Activated T-helper 17 cell treated with anti-CD3 and anti-CD28 coated beads, Interleukin-2, amount 50 U/mL, for 72 hours (primary cell): ENCODE measurements at regions not wholly inside any gene's neighbourhood (a gene's known extent, or its start where the extent isn't known, plus 50 kb on each side); places are given as distances from the start of the nearest gene placed in this dataset.
A peak's percentile ranks its signal among the peaks of the same experiment; 100 is the strongest.

ENCODE experiments used
- ATAC-seq: fragments of 150-1000 bp; cut with Tn5 transposase; replicated peaks from 2 replicates; pipeline ENCODE4 v1.10.0; 2021; ENCODE audit warnings: mild to moderate bottlenecking, moderate library complexity
- H3K27ac Mint-ChIP-seq: one replicate; pipeline ENCODE4 v1.8.0; 2022; ENCODE audit warnings: mixed read lengths
- H3K27me3 Mint-ChIP-seq: one replicate; pipeline ENCODE4 v1.8.0; 2022; ENCODE audit warnings: mixed read lengths
- H3K36me3 Mint-ChIP-seq: one replicate; pipeline ENCODE4 v1.8.0; 2022; ENCODE audit warnings: low read depth, mild to moderate bottlenecking, mixed read lengths
- H3K4me1 Mint-ChIP-seq: one replicate; pipeline ENCODE4 v1.8.0; 2022; ENCODE audit warnings: mixed read lengths
- H3K4me3 Mint-ChIP-seq: one replicate; pipeline ENCODE4 v1.8.0; 2022; ENCODE audit warnings: mild to moderate bottlenecking, mixed read lengths
- H3K9me3 Mint-ChIP-seq: one replicate; pipeline ENCODE4 v1.8.0; 2022; ENCODE audit warnings: mixed read lengths

- Mint-ChIP-seq H3K36me3 (no peaks in the 10 kb centered on the region), H3K27ac (no peak overlapping the region), H3K9me3 (peaks cover 6% of the 10 kb centered on the region), H3K4me1 (no peaks in the 10 kb centered on the region), H3K4me3 (no peak overlapping the region), H3K27me3 (no peaks in the 10 kb centered on the region)
- ATAC-seq: no peak
These were observed 1665.9 kb upstream of the PCDH20 start for GRCh38 chr13:63081400-63082014.

DNA sequence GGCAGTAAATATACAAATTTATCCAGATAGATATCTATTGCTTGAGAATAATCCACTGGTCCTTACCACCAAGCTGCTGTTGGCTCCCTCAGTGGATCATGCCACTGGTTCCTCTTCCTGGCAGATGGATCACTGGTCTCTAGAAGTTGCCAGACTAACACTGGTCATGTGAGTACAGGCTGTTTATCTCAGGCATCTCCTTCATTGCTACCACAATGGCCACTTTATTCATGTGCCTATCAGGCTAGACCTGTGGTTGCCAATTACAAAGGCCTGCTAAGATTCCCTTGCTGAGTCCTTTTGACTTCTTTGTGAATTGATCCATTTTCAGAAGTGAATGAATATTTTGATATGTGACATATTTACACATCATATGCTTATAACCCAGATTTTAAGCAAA lies 1659.5 kb upstream of the PCDH20 start:
- no peak for ATAC-seq
- Mint-ChIP-seq H3K27ac (no peak overlapping the region), H3K9me3 (peaks cover 4% of the 10 kb centered on the region)

GRCh38 chr13:63050287-63050686 lies 1634.6 kb upstream of the PCDH20 start:
- peaks cover 13% of the 10 kb centered on the region for H3K9me3 Mint-ChIP-seq
- H3K4me1 Mint-ChIP-seq: no peaks in the 10 kb centered on the region
- no peaks in the 10 kb centered on the region for H3K36me3 Mint-ChIP-seq
- H3K27me3 Mint-ChIP-seq: no peaks in the 10 kb centered on the region
- ATAC-seq: no peak
- no peak overlapping the region for H3K27ac Mint-ChIP-seq
- no peak overlapping the region for H3K4me3 Mint-ChIP-seq

More for the DNA sequence above, 1659.5 kb upstream of the PCDH20 start:
- no peaks in the 10 kb centered on the region for H3K27me3 Mint-ChIP-seq
- no peaks in the 10 kb centered on the region for H3K36me3 Mint-ChIP-seq
- no peaks in the 10 kb centered on the region for H3K4me1 Mint-ChIP-seq
- H3K4me3 Mint-ChIP-seq: no peak overlapping the region

- H3K36me3 Mint-ChIP-seq: no peaks in the 10 kb centered on the region
- no peaks in the 10 kb centered on the region for H3K27me3 Mint-ChIP-seq
- no peak for ATAC-seq
- H3K4me1 Mint-ChIP-seq: no peaks in the 10 kb centered on the region
- no peak overlapping the region for H3K4me3 Mint-ChIP-seq
- no peak overlapping the region for H3K27ac Mint-ChIP-seq
- H3K9me3 Mint-ChIP-seq: peaks cover 13% of the 10 kb centered on the region
These were observed 1633.0 kb upstream of the PCDH20 start for GRCh38 chr13:63048653-63049052.

GRCh38 chr13:63044589-63045313 lies 1629.1 kb upstream of the PCDH20 start:
- no peak overlapping the region for H3K27ac Mint-ChIP-seq
- H3K4me3 Mint-ChIP-seq: no peak overlapping the region
- H3K36me3 Mint-ChIP-seq: no peaks in the 10 kb centered on the region
- H3K4me1 Mint-ChIP-seq: no peaks in the 10 kb centered on the region
- no peak for ATAC-seq
- H3K27me3 Mint-ChIP-seq: no peaks in the 10 kb centered on the region
- H3K9me3 Mint-ChIP-seq: peaks cover 13% of the 10 kb centered on the region

DNA sequence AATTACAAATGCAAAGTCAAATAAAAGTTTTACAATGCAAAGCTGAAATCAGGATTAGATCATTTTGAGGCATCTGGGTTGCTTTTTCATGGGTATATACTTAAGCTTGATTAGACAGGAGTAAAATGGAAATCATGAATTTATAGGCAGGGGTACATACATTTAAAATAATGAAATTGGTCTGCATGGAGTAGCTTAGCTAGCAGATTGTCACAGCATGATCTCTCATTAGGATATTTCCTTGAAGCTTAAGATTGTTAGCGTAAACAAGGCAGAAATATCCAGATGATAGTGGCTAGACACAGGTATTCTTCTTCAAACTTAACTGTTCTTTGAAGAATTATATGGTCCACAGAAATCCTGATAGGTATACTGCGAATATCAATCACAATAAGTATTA lies 1627.0 kb upstream of the PCDH20 start:
- Mint-ChIP-seq H3K4me1 (no peaks in the 10 kb centered on the region), H3K4me3 (no peak overlapping the region), H3K27ac (no peak overlapping the region), H3K9me3 (peaks cover 16% of the 10 kb centered on the region), H3K27me3 (no peaks in the 10 kb centered on the region), H3K36me3 (no peaks in the 10 kb centered on the region)
- no peak for ATAC-seq

DNA sequence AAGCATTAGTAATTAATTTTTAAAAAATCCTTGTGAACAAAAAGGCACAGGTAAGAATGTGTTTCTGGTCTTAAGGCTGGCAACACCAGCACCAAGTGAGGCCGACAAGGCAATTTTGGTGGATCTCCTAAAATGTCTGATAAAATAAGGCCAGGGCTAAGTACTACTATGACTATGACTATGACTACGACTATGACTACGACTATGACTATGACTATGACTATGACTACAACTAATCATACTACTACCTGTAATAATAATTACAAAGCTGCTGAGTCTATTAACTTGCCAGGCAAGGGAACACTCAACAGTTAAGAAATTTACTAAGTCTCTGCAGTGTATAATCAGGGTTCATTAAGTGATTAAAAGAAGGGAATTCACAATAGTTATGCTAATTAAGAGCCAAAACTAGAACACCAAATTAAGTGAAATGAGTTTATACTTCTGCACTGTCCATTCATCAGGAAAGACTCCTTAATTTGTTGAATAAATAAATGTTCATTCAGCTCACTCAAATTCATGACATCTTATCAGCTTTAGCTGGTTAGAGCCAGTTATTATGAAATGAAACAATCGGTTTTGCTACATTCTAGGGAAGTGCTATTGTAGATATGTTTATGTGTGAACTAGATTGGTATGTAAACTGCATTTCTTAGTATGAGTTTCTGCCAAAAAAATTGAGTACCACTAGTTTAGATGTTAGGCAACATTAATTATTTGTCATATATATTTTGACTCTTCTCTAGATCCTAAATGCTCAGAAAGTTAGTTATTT lies 1626.2 kb upstream of the PCDH20 start:
- no peaks in the 10 kb centered on the region for H3K4me1 Mint-ChIP-seq
- H3K4me3 Mint-ChIP-seq: no peak overlapping the region
- no peaks in the 10 kb centered on the region for H3K27me3 Mint-ChIP-seq
- H3K27ac Mint-ChIP-seq: no peak overlapping the region
- ATAC-seq: peak; percentile 28
- H3K36me3 Mint-ChIP-seq: no peaks in the 10 kb centered on the region
- H3K9me3 Mint-ChIP-seq: peaks cover 14% of the 10 kb centered on the region

- Mint-ChIP-seq H3K36me3 (no peaks in the 10 kb centered on the region), H3K4me1 (no peaks in the 10 kb centered on the region), H3K27ac (no peak overlapping the region)
These were observed 1610.7 kb upstream of the PCDH20 start for GRCh38 chr13:63026285-63026797.

DNA sequence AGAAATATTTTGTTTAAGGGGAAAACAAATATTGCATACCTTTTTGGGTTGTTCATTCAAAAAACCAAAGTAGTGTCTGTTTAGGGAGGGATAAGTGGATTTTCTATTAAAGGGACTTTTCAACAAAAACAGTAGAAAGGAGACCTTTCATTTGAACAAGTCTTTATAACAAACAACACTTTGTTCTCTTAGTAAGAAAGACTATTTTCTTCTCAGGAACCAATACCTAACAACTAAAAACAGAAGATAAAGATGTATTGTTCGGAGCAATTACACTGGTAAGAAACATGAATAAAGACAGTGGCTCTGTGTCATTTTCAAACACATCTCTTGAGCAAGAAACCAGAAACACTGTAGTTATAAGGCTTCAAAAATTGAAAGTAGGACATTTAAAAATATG lies 1610.1 kb upstream of the PCDH20 start:
- Mint-ChIP-seq H3K4me1 (no peaks in the 10 kb centered on the region), H3K9me3 (peaks cover 14% of the 10 kb centered on the region), H3K27ac (no peak overlapping the region), H3K4me3 (no peak overlapping the region), H3K36me3 (no peaks in the 10 kb centered on the region), H3K27me3 (no peaks in the 10 kb centered on the region)
- no peak for ATAC-seq

More at GRCh38 chr13:63026285-63026797, 1610.7 kb upstream of the PCDH20 start:
- Mint-ChIP-seq H3K4me3 (no peak overlapping the region), H3K27me3 (no peaks in the 10 kb centered on the region), H3K9me3 (peaks cover 14% of the 10 kb centered on the region)
- ATAC-seq: no peak

DNA sequence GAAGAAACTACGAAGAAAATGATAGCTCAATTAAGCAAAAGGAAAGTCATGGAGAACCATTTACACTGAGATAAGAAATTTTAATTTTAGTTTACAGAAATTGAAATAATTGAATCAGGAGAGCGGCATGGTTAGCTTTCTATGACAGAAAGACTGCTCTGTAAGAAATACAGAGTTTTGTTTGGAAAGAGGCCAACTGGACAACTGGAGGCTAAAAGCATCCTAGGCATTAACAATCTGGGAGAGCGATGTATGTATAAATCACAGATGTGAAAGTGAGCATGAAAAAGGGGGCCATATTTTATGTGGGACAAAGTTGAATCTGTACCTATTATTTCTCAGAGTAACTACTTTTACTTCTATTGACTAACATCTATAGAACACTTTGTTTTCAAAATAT lies 1608.8 kb upstream of the PCDH20 start:
- no peak for ATAC-seq
- no peaks in the 10 kb centered on the region for H3K36me3 Mint-ChIP-seq
- H3K27me3 Mint-ChIP-seq: no peaks in the 10 kb centered on the region
- no peak overlapping the region for H3K27ac Mint-ChIP-seq
- H3K4me3 Mint-ChIP-seq: no peak overlapping the region
- H3K9me3 Mint-ChIP-seq: peaks cover 9% of the 10 kb centered on the region
- H3K4me1 Mint-ChIP-seq: no peaks in the 10 kb centered on the region

- Mint-ChIP-seq H3K36me3 (no peaks in the 10 kb centered on the region), H3K27ac (no peak overlapping the region), H3K9me3 (peaks cover 23% of the 10 kb centered on the region), H3K27me3 (no peaks in the 10 kb centered on the region), H3K4me1 (no peaks in the 10 kb centered on the region), H3K4me3 (no peak overlapping the region)
- ATAC-seq: no peak
These were observed 1596.3 kb upstream of the PCDH20 start for GRCh38 chr13:63011996-63012395.

DNA sequence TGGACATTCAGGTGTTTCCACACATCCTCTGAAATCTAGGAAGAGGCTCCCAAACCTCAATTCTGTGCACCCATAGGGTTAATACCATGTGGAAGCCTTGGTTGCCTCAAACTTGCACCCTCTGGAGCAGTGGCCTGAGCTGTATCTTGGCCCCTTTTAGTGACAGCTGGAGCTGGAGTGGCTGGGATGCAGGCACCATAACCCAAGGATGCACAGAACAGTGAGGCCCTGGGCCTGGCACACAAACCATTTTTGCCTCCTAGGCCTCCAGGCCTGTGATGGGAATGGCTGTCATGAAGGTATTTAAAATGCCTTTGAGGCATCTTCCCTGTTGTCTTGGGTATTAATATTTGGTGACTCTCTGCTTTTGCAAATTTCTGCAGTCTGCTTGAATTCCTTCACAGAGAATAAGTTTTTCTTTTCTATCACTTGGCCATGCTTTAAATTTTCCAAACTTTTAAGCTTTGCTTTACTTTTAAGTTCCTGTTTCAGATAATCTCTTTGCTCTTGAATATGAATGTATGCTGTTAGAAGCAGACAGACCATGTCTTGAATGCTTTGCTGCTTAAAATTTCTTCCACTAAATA lies 1594.5 kb upstream of the PCDH20 start:
- no peaks in the 10 kb centered on the region for H3K27me3 Mint-ChIP-seq
- no peak overlapping the region for H3K27ac Mint-ChIP-seq
- no peak overlapping the region for H3K4me3 Mint-ChIP-seq
- no peaks in the 10 kb centered on the region for H3K36me3 Mint-ChIP-seq
- no peaks in the 10 kb centered on the region for H3K4me1 Mint-ChIP-seq
- ATAC-seq: no peak
- peaks cover 23% of the 10 kb centered on the region for H3K9me3 Mint-ChIP-seq

- Mint-ChIP-seq H3K27me3 (no peaks in the 10 kb centered on the region), H3K9me3 (peaks cover 19% of the 10 kb centered on the region), H3K36me3 (no peaks in the 10 kb centered on the region), H3K4me3 (no peak overlapping the region), H3K27ac (no peak overlapping the region), H3K4me1 (no peaks in the 10 kb centered on the region)
- no peak for ATAC-seq
These were observed 1590.0 kb upstream of the PCDH20 start for GRCh38 chr13:63005625-63006024.

GRCh38 chr13:62997696-62998095 lies 1582.0 kb upstream of the PCDH20 start:
- no peaks in the 10 kb centered on the region for H3K4me1 Mint-ChIP-seq
- no peaks in the 10 kb centered on the region for H3K36me3 Mint-ChIP-seq
- no peak overlapping the region for H3K27ac Mint-ChIP-seq
- H3K9me3 Mint-ChIP-seq: peaks cover 16% of the 10 kb centered on the region
- no peaks in the 10 kb centered on the region for H3K27me3 Mint-ChIP-seq
- ATAC-seq: no peak
- H3K4me3 Mint-ChIP-seq: no peak overlapping the region
